GM12875 (cell line): ENCODE measurements at regions not wholly inside any gene's neighbourhood (a gene's known extent, or its start where the extent isn't known, plus 50 kb on each side); places are given as distances from the start of the nearest gene placed in this dataset.

Experiments
- H3K4me3 ChIP-seq: one replicate; pipeline ENCODE4 v1.5.1; 2011; ENCODE audit warnings: low read depth, low read length, control low read depth
- CTCF ChIP-seq: IDR thresholded peaks from 2 replicates; pipeline ENCODE4 v1.5.1; 2011; ENCODE audit warnings: low read depth, mild to moderate bottlenecking, control low read depth, inconsistent platforms, low read length, moderate library complexity, borderline replicate concordance; ENCODE audit not compliant: insufficient read depth

DNA sequence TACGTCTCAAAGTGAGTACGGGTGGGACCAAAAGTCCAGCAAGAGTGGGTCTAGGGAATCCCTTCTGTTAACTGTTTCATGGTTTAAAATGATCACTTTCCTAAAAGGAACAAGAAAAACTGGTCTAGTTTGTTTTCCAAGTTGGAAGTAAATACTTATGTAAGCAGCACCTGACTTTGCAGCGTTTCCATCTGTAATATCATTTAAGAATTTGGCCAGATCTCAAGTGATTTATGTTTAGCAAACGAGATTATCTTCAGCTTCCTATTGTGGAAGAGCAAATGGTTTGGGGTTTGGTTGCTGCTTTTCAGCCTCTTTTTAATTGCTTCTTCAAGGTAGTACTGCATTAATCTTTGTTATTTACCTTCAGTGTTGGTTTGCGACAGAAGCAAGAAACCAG, 50.4 kb downstream of the FHIP1A start:
- no peak overlapping the region for H3K4me3 ChIP-seq
- TF ChIP-seq CTCF, result no peak

- TF ChIP-seq CTCF, result no peak
- H3K4me3 ChIP-seq, result no peak overlapping the region
These were observed 51.5 kb downstream of the FHIP1A start for GRCh38 chr4:151460434-151460833.

DNA sequence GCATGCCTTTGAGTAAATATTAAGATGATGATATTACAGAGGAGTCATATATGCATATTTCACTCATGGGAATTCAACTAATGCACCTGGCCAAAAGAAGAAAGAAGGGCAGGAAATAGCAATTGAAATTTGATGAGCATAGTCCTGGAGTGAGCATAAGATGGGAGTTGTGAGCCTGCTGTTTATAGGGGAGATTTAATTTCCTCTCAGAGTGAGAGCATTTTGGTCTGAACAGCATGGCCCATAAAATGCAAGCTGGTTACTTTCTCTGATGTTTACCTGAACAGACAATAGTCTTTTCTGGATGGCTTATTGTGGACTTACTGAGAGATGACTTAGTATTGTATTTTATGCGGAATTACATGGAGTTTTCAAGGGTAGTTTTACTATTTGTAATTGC, 53.6 kb downstream of the FHIP1A start:
- H3K4me3 ChIP-seq, result no peak overlapping the region
- no peak for TF ChIP-seq CTCF

GRCh38 chr4:151468715-151469696, 60.0 kb downstream of the FHIP1A start:
- H3K4me3 ChIP-seq, result no peak overlapping the region

DNA sequence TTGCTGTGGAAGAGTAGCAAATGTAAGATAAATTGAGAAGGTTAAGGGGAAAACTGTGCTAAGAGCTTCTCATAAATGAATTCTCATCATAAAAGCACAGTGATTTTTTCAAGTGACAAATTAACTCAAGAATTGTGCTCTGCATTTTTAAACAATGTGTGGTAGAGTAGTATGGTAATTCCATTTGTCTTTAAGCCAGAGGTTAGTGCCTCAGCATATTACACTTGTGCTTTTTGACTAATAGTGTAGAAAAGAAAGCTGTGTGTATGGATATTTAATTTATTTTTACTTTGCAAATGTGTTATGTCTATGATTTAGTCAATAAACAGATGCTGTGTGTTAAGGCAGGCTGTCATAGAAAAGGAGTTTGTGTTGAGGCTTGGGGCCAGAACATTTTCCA, 61.0 kb downstream of the FHIP1A start:
- no peak for TF ChIP-seq CTCF
- H3K4me3 ChIP-seq, result no peak overlapping the region

More at GRCh38 chr4:151468715-151469696, 60.0 kb downstream of the FHIP1A start:
- TF ChIP-seq CTCF, result no peak

- TF ChIP-seq CTCF, result no peak
- no peak overlapping the region for H3K4me3 ChIP-seq
These were observed 62.8 kb downstream of the FHIP1A start for GRCh38 chr4:151471728-151472127.

- TF ChIP-seq CTCF, result no peak
These were observed 63.3 kb downstream of the FHIP1A start for GRCh38 chr4:151472297-151472696.

More at GRCh38 chr4:151472297-151472696, 63.3 kb downstream of the FHIP1A start:
- H3K4me3 ChIP-seq, result no peak overlapping the region
